ENCODE measurements at regions not wholly inside any gene's neighbourhood (a gene's known extent, or its start where the extent isn't known, plus 50 kb on each side); places are given as distances from the start of the nearest gene placed in this dataset.
A peak's percentile ranks its signal among the peaks of the same experiment; 100 is the strongest.

GRCh38 chr2:33784488-33784887, 185.4 kb upstream of the FAM98A start:
- no peak overlapping the region for H3K4me3 ChIP-seq
- H3K4me1 ChIP-seq = no peaks in the 10 kb centered on the region
- no peaks in the 10 kb centered on the region for H3K27me3 ChIP-seq
- ATAC-seq = no peak
- H3K27ac ChIP-seq = no peak overlapping the region
- no peak for DNase-seq
- TF ChIP-seq, protein P1, sequence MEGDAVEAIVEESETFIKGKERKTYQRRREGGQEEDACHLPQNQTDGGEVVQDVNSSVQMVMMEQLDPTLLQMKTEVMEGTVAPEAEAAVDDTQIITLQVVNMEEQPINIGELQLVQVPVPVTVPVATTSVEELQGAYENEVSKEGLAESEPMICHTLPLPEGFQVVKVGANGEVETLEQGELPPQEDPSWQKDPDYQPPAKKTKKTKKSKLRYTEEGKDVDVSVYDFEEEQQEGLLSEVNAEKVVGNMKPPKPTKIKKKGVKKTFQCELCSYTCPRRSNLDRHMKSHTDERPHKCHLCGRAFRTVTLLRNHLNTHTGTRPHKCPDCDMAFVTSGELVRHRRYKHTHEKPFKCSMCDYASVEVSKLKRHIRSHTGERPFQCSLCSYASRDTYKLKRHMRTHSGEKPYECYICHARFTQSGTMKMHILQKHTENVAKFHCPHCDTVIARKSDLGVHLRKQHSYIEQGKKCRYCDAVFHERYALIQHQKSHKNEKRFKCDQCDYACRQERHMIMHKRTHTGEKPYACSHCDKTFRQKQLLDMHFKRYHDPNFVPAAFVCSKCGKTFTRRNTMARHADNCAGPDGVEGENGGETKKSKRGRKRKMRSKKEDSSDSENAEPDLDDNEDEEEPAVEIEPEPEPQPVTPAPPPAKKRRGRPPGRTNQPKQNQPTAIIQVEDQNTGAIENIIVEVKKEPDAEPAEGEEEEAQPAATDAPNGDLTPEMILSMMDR (IDR thresholded peaks at IDR 0.05) = no peak
- 83 to 98% methylated on average over 2 of the region's 2 CpGs for WGBS, 2 donors
- no peaks in the 10 kb centered on the region for H3K36me3 ChIP-seq
- H3K9me3 ChIP-seq = no peaks in the 10 kb centered on the region
- intact Hi-C loops (cut with DNase I) = no loop called here

- TF ChIP-seq, protein P1 (IDR thresholded peaks at IDR 0.05) = peak in 6 of 9 donors; percentile 8 to 29 (median 24)
Measured at GRCh38 chr2:33782395-33783230, 183.5 kb upstream of the FAM98A start.

GRCh38 chr2:33777786-33778185, 178.7 kb upstream of the FAM98A start:
- no peak overlapping the region for H3K4me3 ChIP-seq
- TF ChIP-seq, protein P1 (IDR thresholded peaks at IDR 0.05) = no peak
- intact Hi-C loops (cut with DNase I) = no loop called here
- H3K27me3 ChIP-seq = no peaks in the 10 kb centered on the region
- 86 to 90% methylated on average over 3 of the region's 3 CpGs for WGBS, 2 donors
- no peaks in the 10 kb centered on the region for H3K36me3 ChIP-seq
- ATAC-seq = no peak
- H3K4me1 ChIP-seq = no peaks in the 10 kb centered on the region
- H3K9me3 ChIP-seq = peaks cover 0 to 7% (median 0%) of the 10 kb centered on the region in 11 donors
- DNase-seq = no peak
- H3K27ac ChIP-seq = no peak overlapping the region

More at GRCh38 chr2:33782395-33783230, 183.5 kb upstream of the FAM98A start:
- Histone ChIP-seq H3K27ac (no peak overlapping the region), H3K27me3 (no peaks in the 10 kb centered on the region), H3K36me3 (no peaks in the 10 kb centered on the region), H3K4me1 (no peaks in the 10 kb centered on the region), H3K9me3 (no peaks in the 10 kb centered on the region), H3K4me3 (no peak overlapping the region)
- DNase-seq (no peak), ATAC-seq (no peak)
- intact Hi-C loops (cut with DNase I) = no loop called here
- WGBS, 2 donors = 72 to 76% methylated on average over 8 of the region's 8 CpGs

- ATAC-seq (no peak), DNase-seq (no peak)
- H3K4me1 ChIP-seq = no peaks in the 10 kb centered on the region
- TF ChIP-seq, protein P1 (IDR thresholded peaks at IDR 0.05) = no peak
- H3K36me3 ChIP-seq = no peaks in the 10 kb centered on the region
- no peaks in the 10 kb centered on the region for H3K27me3 ChIP-seq
- WGBS, 2 donors = 95% methylated on average over 21 of the region's 21 CpGs
- peaks cover 0 to 7% (median 0%) of the 10 kb centered on the region in 11 donors for H3K9me3 ChIP-seq
- no peak overlapping the region for H3K27ac ChIP-seq
- intact Hi-C loops (cut with DNase I) = no loop called here
- H3K4me3 ChIP-seq = no peak overlapping the region
Measured at GRCh38 chr2:33775306-33775705, 176.2 kb upstream of the FAM98A start.

Measured in heart right ventricle (tissue), 16 donors.